HG02973 (cell line): ENCODE measurements at regions not wholly inside any gene's neighbourhood (a gene's known extent, or its start where the extent isn't known, plus 50 kb on each side); places are given as distances from the start of the nearest gene placed in this dataset.

ENCODE experiments used
- ATAC-seq: cut with Tn5 transposase; IDR thresholded peaks from one replicate; pipeline ENCODE4 v1.9.1; 2021; ENCODE audit warnings: moderate library complexity; ENCODE audit not compliant: unreplicated experiment

DNA sequence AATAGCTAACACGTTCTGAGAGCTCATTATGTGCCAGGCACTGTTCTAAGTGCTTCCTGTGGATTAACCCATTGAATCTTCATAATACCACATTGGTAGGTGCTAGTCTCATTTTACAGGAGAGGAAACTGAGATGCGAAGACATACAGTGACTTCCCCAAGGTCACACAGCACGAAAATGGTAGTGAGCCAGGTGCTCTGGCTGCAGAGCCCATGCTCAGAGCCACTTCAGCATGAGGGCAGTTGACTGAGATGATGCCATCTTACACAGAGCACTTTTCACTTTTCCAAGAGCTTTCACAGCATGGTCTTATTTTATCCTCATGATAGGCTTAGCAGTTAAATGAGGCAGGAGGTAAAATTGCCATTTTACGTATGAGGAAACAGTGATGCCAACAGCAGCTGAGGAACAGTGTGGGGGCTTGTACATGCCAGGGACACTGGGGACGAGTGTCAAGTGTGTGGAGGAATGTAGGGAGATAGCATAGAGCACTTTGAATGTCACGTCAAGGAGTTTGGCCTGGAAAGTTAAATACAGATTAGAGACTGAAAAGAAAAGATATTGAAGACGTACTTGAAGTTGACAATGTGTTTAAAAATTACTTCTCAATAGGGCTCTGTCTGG lies 180.0 kb downstream of the KIF4B start:
- ATAC-seq, result no peak

- no peak for ATAC-seq
Observed at GRCh38 chr5:155200608-155201007, 187.1 kb downstream of the KIF4B start.

DNA sequence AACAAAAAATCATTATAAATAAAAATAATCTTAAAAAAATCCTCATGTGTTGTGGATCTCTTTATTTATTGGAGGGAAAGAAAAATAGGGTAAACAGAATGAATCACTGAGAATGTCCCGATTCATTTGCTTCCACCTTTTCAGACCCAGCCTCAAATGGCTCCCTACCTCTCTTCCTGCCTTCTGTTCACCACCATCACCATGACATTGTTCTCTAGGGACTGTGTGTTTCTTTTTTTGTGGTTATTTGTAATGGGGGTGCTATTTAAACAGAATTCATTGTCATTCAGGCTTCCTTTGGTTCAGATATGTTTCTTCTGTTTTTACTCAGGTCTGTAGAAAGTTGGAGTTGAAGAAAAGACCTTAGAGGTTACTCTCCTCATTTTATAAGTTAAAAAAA lies 198.2 kb downstream of the KIF4B start:
- ATAC-seq, result no peak

DNA sequence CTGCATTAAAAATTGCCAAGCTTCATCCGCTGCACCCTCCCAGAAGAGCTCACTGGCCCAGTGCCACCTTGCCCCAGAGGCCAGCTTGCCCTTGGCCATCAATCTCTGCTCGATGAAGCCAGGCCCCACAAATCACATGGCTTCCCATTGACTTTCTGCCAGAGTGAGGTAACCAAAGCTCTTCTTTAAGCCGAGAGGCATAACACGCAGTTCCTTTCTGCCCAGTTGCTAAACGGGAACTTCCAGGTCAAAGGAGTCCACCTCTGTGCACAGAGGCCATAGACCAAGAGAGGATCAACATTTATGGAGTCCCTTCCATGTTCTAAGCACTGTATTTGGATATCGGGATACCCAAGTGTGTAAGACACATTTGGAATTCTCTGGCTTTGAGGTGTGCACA lies 208.8 kb downstream of the KIF4B start:
- no peak for ATAC-seq

- ATAC-seq, result no peak
Observed at GRCh38 chr5:155229135-155229534, 215.6 kb downstream of the KIF4B start.

DNA sequence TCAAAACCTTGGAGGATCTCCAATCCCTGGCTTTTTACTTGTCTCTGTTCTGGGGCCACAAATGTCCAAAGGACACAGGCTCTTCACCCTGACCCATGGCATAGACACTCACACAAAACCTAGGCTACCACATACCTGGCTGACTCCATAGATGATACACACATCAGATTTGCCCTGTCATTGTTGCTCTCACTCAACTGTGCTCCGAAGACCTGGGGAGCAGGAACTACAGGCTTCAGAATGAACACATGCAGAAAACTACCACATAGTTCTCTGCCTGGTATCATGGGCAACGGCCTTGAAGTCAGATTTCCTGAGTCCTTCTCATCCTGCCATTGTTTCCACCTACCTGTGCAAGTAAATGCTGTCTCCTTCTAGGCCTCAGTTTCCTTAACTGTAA lies 226.2 kb downstream of the KIF4B start:
- no peak for ATAC-seq

DNA sequence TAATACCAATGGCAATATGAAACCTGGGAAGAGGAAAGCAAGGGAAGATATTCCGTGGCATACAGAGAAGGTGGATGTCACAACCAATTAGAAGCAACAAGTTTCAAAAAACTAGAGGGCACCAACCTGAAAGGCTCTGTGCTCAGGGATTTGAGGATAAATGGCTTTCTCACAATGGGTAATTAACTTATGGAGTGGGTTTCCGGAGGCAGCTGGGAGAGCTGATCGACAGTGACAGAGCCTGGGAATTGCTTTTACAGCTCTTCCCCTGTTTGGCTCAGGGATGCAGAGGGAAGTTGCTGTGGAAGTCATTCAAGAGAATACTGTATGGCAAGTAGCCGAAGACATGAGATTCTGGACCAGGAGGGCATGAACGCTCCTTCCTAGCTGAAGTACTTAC lies 237.0 kb downstream of the KIF4B start:
- no peak for ATAC-seq

DNA sequence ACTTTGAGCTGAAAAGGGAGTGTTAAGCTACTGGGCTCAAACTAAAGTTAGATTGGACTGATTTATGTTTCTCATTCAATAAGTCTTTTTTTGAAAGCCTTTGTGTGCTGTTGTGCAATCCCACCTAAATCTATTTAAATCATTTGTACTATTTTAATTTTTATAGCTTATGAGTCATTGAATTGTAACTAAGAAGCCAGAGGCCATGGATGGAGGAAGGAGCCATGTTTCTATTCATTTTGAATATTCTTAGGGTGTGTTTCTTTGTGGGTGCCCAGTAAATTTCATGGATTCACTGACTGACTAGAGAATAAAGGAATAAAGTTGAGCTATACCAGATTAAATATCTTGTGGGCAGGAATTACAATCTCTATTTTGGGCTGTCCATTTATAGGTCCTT lies 238.5 kb downstream of the KIF4B start:
- ATAC-seq, result no peak

DNA sequence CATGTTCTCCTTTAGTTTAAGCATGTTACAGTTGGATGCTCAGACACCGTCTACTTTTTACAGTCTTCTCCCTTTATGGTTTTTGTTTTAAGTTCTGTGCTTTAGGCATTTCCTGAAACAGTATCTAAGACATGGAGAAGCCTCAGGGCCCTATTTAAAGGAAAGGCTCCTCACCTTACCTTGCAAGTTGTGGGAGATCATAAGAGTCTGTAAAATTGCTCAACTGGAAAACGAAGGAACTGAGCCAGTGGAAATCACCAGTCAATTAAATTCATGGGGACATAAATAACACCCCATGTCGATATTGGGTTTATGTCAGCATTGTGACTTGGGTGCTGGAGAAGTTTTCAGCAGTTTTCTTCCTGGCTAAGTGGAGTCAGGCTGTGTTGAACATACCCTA lies 239.2 kb downstream of the KIF4B start:
- no peak for ATAC-seq

GRCh38 chr5:155254399-155254798 lies 240.8 kb downstream of the KIF4B start:
- no peak for ATAC-seq

DNA sequence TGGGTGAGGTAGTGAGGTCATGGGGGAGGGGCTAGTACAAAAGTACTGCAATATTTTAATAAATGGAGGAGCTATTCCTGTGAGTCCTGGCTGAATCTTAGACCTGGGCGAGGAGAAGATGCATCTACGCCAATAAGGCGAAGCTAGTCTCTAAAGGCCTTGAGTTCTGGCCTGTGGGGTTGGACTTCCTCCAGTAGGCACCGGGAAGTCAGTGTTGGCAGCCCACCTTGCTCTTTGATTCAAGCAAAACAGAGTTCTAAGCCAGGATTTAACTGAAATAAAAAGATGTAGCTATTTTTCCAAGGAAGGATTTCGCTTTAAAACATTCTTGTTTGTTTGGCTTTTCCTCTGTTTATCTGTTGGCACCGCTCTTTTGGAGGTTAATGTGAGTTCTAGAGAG lies 244.6 kb downstream of the KIF4B start:
- no peak for ATAC-seq

- ATAC-seq, result no peak
Observed at GRCh38 chr5:155259648-155260047, 246.1 kb downstream of the KIF4B start.

DNA sequence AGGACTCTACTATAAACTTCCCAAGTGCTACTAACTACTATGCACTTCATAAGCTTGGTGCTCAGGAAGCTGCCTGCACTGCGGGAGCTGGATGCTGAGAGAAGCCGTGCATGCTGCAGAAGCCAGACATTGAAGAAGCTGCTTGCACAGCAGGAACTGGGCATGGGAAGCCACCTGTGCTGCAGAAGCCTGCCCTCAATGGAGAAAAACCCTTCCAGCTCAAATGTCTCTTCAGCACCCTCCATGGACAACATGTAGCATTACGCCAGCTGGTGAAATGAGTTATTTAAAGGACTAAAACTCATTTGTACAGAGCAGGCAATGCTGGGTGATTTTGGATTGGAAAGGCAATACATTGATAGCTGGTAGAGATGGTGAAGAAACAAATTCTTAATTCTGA lies 247.2 kb downstream of the KIF4B start:
- ATAC-seq, result no peak

DNA sequence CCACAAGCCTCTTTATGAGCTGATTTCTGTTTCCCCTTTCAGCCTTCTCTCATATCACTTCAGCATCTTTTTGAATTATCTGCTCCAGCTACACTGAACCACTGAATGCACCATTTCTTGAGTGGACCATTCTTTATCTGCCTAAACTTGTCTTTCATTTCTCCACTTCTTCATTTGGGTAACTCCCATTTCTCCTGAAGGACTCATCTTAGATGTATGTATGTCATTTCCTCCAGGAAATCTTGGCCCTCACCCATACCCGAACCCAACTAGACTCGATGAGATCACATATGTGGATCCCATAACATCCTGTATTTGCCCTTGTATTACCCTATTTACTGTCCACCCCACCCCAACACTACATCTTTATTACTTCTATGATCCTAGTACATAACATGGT lies 249.8 kb downstream of the KIF4B start:
- no peak for ATAC-seq

DNA sequence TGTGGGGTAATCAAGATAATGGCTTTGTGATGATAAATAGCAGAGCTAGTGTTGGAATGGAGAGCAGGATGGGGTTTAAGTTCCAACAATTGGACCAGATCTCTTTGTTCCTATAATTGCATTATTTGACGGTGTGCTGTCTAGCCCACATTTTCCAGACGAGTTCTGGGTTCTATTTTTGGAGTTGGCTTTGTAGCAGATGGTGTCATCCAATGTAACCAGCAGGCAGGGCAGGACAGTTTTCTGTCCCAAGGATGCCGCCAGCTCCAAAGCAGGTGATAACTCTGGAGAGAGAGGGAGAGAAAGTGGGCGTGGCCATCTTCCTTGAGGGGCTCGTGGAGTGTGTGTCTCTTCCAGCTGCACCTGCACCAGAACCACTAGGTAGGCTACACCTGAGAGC lies 251.3 kb downstream of the KIF4B start:
- no peak for ATAC-seq

DNA sequence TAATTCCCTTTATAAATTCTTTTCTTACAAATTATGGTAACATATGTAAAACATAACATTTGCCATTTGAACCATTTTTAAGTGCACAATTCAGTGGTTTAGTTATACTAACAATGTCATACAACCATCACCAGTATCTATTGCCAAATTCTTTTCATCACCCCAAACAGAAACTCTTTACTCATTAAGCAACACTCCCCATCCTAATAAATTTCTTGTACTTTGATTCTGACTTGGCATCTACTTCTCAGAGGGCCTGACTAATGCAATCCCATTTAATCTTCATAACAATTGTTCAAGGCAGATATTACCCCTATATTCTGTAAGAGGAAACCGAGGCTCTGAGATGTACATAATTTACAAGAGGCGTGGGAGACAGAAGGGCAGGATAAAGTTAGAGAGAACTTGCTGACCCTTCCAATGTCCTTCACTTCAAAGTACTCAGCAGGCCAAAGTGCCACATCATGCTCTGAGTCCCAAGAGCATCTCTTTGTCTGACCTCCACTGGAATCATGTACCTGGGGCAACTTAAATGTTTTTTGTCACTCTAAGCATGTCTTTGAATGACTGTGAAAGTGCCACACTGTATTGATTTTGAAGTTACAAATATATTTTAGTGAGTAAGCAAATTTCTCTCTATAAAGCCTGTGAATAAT lies 255.3 kb downstream of the KIF4B start:
- no peak for ATAC-seq

- ATAC-seq, result no peak
Observed at GRCh38 chr5:155270725-155271124, 257.2 kb downstream of the KIF4B start.

DNA sequence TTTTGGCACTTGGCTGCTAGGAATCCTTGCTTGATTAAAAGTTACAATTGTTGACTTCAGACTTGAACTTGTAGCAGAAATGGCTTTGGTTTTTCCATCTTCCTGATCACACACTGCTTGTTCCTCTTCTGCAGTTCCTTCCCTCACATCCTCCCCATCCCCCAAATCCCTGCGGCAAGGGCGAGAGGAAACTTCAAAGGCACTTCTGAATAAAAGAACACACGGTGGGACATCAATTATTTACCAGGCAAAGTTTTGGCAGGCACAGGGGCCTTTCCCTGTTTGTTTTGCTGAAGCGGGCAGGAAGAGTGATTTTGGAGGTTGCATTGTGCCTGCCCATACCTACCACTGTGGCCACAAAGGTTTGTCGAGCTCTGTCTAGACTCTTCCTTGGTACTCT lies 260.9 kb downstream of the KIF4B start:
- no peak for ATAC-seq

DNA sequence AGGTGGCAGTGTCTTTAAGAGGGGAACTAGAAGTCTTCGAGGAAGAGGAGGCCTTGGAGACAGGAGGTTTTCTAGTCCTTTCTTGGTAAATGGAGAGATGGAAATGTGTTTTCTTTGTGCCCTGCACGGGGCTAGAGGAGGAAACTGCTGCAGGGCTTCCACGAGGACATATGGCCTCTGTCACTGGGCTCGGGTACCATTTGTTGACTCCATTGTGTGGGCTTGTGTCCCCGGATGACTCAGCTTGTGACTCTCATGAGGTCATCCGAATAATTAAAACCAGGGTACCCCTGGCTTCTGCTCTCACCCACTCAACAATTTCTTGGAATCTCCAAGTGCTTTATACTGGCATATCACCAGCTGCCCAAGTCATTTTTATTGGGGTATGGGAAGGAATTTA lies 261.7 kb downstream of the KIF4B start:
- no peak for ATAC-seq

- ATAC-seq, result no peak
Observed at GRCh38 chr5:155276231-155276630, 262.7 kb downstream of the KIF4B start.

GRCh38 chr5:155278532-155278931 lies 265.0 kb downstream of the KIF4B start:
- no peak for ATAC-seq

GRCh38 chr5:155282503-155283107 lies 269.1 kb downstream of the KIF4B start:
- ATAC-seq, result no peak

GRCh38 chr5:155285706-155286105 lies 272.2 kb downstream of the KIF4B start:
- no peak for ATAC-seq
